Nephron progenitor cell (in vitro differentiated cells): ENCODE measurements at regions not wholly inside any gene's neighbourhood (a gene's known extent, or its start where the extent isn't known, plus 50 kb on each side); places are given as distances from the start of the nearest gene placed in this dataset.
A peak's percentile ranks its signal among the peaks of the same experiment; 100 is the strongest.

Experiments
- DNase-seq: peaks from one replicate; pipeline ENCODE4 v3.0.0; 2021
- H3K27ac Mint-ChIP-seq: 2 replicates; pipeline ENCODE4 v1.8.0; 2021; ENCODE audit warnings: mild to moderate bottlenecking, moderate library complexity, mixed read lengths
- H3K27me3 Mint-ChIP-seq: 2 replicates; pipeline ENCODE4 v1.8.0; 2021; ENCODE audit warnings: mild to moderate bottlenecking, low read depth, mixed read lengths; ENCODE audit not compliant: poor library complexity
- H3K36me3 Mint-ChIP-seq: 2 replicates; pipeline ENCODE4 v1.8.0; 2021; ENCODE audit warnings: low read depth, mixed read lengths
- H3K4me1 Mint-ChIP-seq: 2 replicates; pipeline ENCODE4 v1.8.0; 2021; ENCODE audit warnings: mixed read lengths
- H3K4me3 Mint-ChIP-seq: 2 replicates; pipeline ENCODE4 v1.8.0; 2021; ENCODE audit warnings: mild to moderate bottlenecking, moderate library complexity, mixed read lengths
- H3K9me3 Mint-ChIP-seq: 2 replicates; pipeline ENCODE4 v1.8.0; 2021; ENCODE audit warnings: mild to moderate bottlenecking, moderate library complexity, mixed read lengths
- CTCF ChIP-seq: fragments of 200-600 bp; sonication (generic); IDR thresholded peaks from 2 replicates; pipeline ENCODE4 v1.5.0; 2021; ENCODE audit warnings: antibody characterized with exemption

- no peaks in the 10 kb centered on the region for H3K27me3 Mint-ChIP-seq
- peak; percentile 10 for DNase-seq
- no peak overlapping the region for H3K27ac Mint-ChIP-seq
- no peak overlapping the region for H3K4me3 Mint-ChIP-seq
- peak; percentile 98 for TF ChIP-seq CTCF
- no peaks in the 10 kb centered on the region for H3K9me3 Mint-ChIP-seq
- peaks cover 7% of the 10 kb centered on the region for H3K4me1 Mint-ChIP-seq
- no peaks in the 10 kb centered on the region for H3K36me3 Mint-ChIP-seq
Measured at GRCh38 chr7:16982640-16983350, 101.0 kb upstream of the AGR3 start.

- DNase-seq: no peak
- no peak for TF ChIP-seq CTCF
- Mint-ChIP-seq H3K4me1 (peaks cover 7% of the 10 kb centered on the region), H3K27me3 (no peaks in the 10 kb centered on the region), H3K36me3 (no peaks in the 10 kb centered on the region), H3K9me3 (no peaks in the 10 kb centered on the region), H3K4me3 (no peak overlapping the region), H3K27ac (no peak overlapping the region)
Measured at GRCh38 chr7:16984375-16984774, 102.6 kb upstream of the AGR3 start.

- Mint-ChIP-seq H3K27ac (no peak overlapping the region), H3K4me1 (peaks cover 7% of the 10 kb centered on the region), H3K4me3 (no peak overlapping the region), H3K9me3 (no peaks in the 10 kb centered on the region), H3K36me3 (no peaks in the 10 kb centered on the region), H3K27me3 (no peaks in the 10 kb centered on the region)
- no peak for TF ChIP-seq CTCF
- no peak for DNase-seq
Measured at GRCh38 chr7:16985621-16986020, 103.8 kb upstream of the AGR3 start.

- no peaks in the 10 kb centered on the region for H3K36me3 Mint-ChIP-seq
- TF ChIP-seq CTCF: no peak
- H3K4me1 Mint-ChIP-seq: peaks cover 7% of the 10 kb centered on the region
- no peak overlapping the region for H3K27ac Mint-ChIP-seq
- H3K9me3 Mint-ChIP-seq: no peaks in the 10 kb centered on the region
- H3K27me3 Mint-ChIP-seq: no peaks in the 10 kb centered on the region
- no peak overlapping the region for H3K4me3 Mint-ChIP-seq
- no peak for DNase-seq
Measured at GRCh38 chr7:16986755-16987154, 105.0 kb upstream of the AGR3 start.

- H3K9me3 Mint-ChIP-seq: no peaks in the 10 kb centered on the region
- no peaks in the 10 kb centered on the region for H3K27me3 Mint-ChIP-seq
- H3K4me1 Mint-ChIP-seq: no peaks in the 10 kb centered on the region
- H3K4me3 Mint-ChIP-seq: no peak overlapping the region
- no peak for DNase-seq
- H3K27ac Mint-ChIP-seq: no peak overlapping the region
- H3K36me3 Mint-ChIP-seq: no peaks in the 10 kb centered on the region
- TF ChIP-seq CTCF: no peak
Measured at GRCh38 chr7:16989811-16990413, 108.1 kb upstream of the AGR3 start.

- TF ChIP-seq CTCF: no peak
- no peak overlapping the region for H3K4me3 Mint-ChIP-seq
- no peak for DNase-seq
- peaks cover 3% of the 10 kb centered on the region for H3K9me3 Mint-ChIP-seq
- H3K27me3 Mint-ChIP-seq: no peaks in the 10 kb centered on the region
- H3K36me3 Mint-ChIP-seq: no peaks in the 10 kb centered on the region
- no peaks in the 10 kb centered on the region for H3K4me1 Mint-ChIP-seq
- H3K27ac Mint-ChIP-seq: no peak overlapping the region
Measured at GRCh38 chr7:16991551-16991950, 109.8 kb upstream of the AGR3 start.
